GM12878 (cell line): ENCODE measurements at regions not wholly inside any gene's neighbourhood (a gene's known extent, or its start where the extent isn't known, plus 50 kb on each side); places are given as distances from the start of the nearest gene placed in this dataset.

Source experiments
- ATAC-seq: fragments of 200-7000 bp; cut with Tn5 transposase; 3 replicates; pipeline ENCODE4 v1.9.1; 2020; ENCODE audit warnings: mild to moderate bottlenecking, moderate library complexity
- BruUV-seq: library from RNA; stranded (reverse); fragments of 400-500 nt; replicated peaks from 2 replicates; lab custom pipeline; 2021; lab: Mats Ljungman, UMichigan
- CTCF ChIA-PET: fragments of 300-600 bp; sonication (Branson Sonifier 250); formaldehyde crosslinking; extraction: SDS; loops from one replicate; lab custom pipeline; 2021; ENCODE audit warnings: inconsistent platforms; lab: Yijun Ruan, JAX
- POLR2A ChIA-PET: fragments of 350-600 bp; formaldehyde crosslinking; extraction: SDS; loops from one replicate; lab custom pipeline; 2021; ENCODE audit warnings: inconsistent platforms; lab: Charles Lee
- RAD21 ChIA-PET: fragments of 300-600 bp; sonication (Branson Sonifier 250); formaldehyde crosslinking; loops from one replicate; lab custom pipeline; 2023; ENCODE audit warnings: antibody characterized with exemption; ENCODE audit not compliant: unreplicated experiment; lab: Charles Lee
- SMC1A ChIA-PET: fragments of 300-600 bp; sonication (Branson Sonifier 250); formaldehyde crosslinking; loops from one replicate; lab custom pipeline; 2023; ENCODE audit not compliant: unreplicated experiment, uncharacterized antibody; lab: Charles Lee
- DNase-seq: peaks from one replicate; pipeline ENCODE4 v3.0.0-alpha.2; 2011; ENCODE audit warnings: low read depth, low spot score
- FAIRE-seq: peaks from 3 replicates; lab custom pipeline; 2011; peaks lifted over from hg19 to GRCh38; lab: Jason Lieb, UNC
- H2AFZ ChIP-seq: 2 replicates; pipeline ENCODE4 v1.6.0; 2011; ENCODE audit warnings: low read depth, low read length, control low read depth; ENCODE audit not compliant: control insufficient read depth
- H3K27ac ChIP-seq: 2 replicates; pipeline ENCODE4 v1.5.1; 2011; ENCODE audit warnings: control low read depth; ENCODE audit not compliant: control insufficient read depth, insufficient read depth
- H3K27me3 ChIP-seq, 2 experiments: replicated peaks in 1 of 2; 2 replicates each; pipeline versions ENCODE4 v1.6.0 to v1.6.1; 2011; ENCODE audit warnings: low read length in 1 of 2; ENCODE audit not compliant: control insufficient read depth in 2 of 2, insufficient read depth in 2 of 2
- H3K36me3 ChIP-seq, 2 experiments: 2 replicates each; pipeline ENCODE4 v1.5.1; 2011; ENCODE audit warnings: low read length in 1 of 2; ENCODE audit not compliant: control insufficient read depth in 2 of 2, insufficient read depth in 2 of 2
- H3K4me1 ChIP-seq: 2 replicates; pipeline ENCODE4 v1.6.1; 2011; ENCODE audit warnings: mild to moderate bottlenecking, low read length, moderate library complexity, mixed read lengths; ENCODE audit not compliant: control insufficient read depth, insufficient read depth
- H3K4me2 ChIP-seq: 2 replicates; pipeline ENCODE4 v1.6.0; 2011; ENCODE audit warnings: control low read depth; ENCODE audit not compliant: control insufficient read depth, insufficient read depth
- H3K4me3 ChIP-seq: fragments of 200-600 bp; sonication (generic); 2 replicates; pipeline ENCODE4 v1.5.1; 2016
- H3K79me2 ChIP-seq: 2 replicates; pipeline ENCODE4 v1.6.0; 2011; ENCODE audit warnings: low read length; ENCODE audit not compliant: control insufficient read depth, insufficient read depth
- H3K9ac ChIP-seq: 2 replicates; pipeline ENCODE4 v1.8.0; 2011; ENCODE audit warnings: low read length, control low read depth, mixed read lengths; ENCODE audit not compliant: control insufficient read depth, insufficient read depth
- H3K9me3 ChIP-seq: replicated peaks from 3 replicates; pipeline ENCODE4 v1.5.1; 2011; ENCODE audit warnings: mild to moderate bottlenecking, low read length; ENCODE audit not compliant: control insufficient read depth, insufficient read depth
- H4K20me1 ChIP-seq: 2 replicates; pipeline ENCODE4 v1.6.0; 2011; ENCODE audit not compliant: control insufficient read depth, insufficient read depth
- ATF7 ChIP-seq: fragments of 450-650 bp; IDR thresholded peaks from 2 replicates; pipeline ENCODE4 v1.6.1; 2016; ENCODE audit warnings: low read depth, mild to moderate bottlenecking
- CBX3 ChIP-seq: fragments of 200-600 bp; sonication (generic); IDR thresholded peaks from 2 replicates; pipeline ENCODE4 v1.6.1; 2016; ENCODE audit warnings: low read depth, borderline replicate concordance
- CHD4 ChIP-seq: fragments of 200-600 bp; sonication (generic); IDR thresholded peaks from 2 replicates; pipeline ENCODE4 v1.6.1; 2016; ENCODE audit warnings: mild to moderate bottlenecking
- CUX1 ChIP-seq: IDR thresholded peaks from 2 replicates; pipeline ENCODE4 v1.6.1; 2012; ENCODE audit warnings: improper control_type of control experiment, low read depth, low read length; ENCODE audit not compliant: insufficient replicate concordance
- FOS ChIP-seq: IDR thresholded peaks from 3 replicates; pipeline ENCODE4 v1.6.1; 2011; ENCODE audit warnings: borderline replicate concordance; ENCODE audit not compliant: insufficient read length; ENCODE audit errors: extremely low read depth
- JUND ChIP-seq: IDR thresholded peaks from 2 replicates; pipeline ENCODE4 v1.6.1; 2012; ENCODE audit warnings: low read depth, mild to moderate bottlenecking, low read length, improper control_type of control experiment, moderate library complexity
- KDM1A ChIP-seq: fragments of 200-600 bp; sonication (generic); IDR thresholded peaks from 2 replicates; pipeline ENCODE4 v1.6.1; 2016; ENCODE audit warnings: borderline replicate concordance
- RFX5 ChIP-seq: IDR thresholded peaks from 2 replicates; pipeline ENCODE4 v1.6.1; 2011; ENCODE audit warnings: low read depth, low read length, improper control_type of control experiment
- SREBF2 ChIP-seq: IDR thresholded peaks from 2 replicates; pipeline ENCODE4 v1.6.1; 2012; ENCODE audit warnings: mild to moderate bottlenecking, low read length
- TCF12 ChIP-seq: IDR thresholded peaks from 2 replicates; pipeline ENCODE4 v1.6.1; 2011; ENCODE audit warnings: low read depth, mild to moderate bottlenecking, low read length
- ZNF384 ChIP-seq: IDR thresholded peaks from 2 replicates; pipeline ENCODE4 v1.6.1; 2012; ENCODE audit warnings: low read depth, mild to moderate bottlenecking, low read length, improper control_type of control experiment, borderline replicate concordance
- ZNF622 ChIP-seq: fragments of 450-650 bp; IDR thresholded peaks from 2 replicates; pipeline ENCODE4 v1.6.1; 2017; ENCODE audit warnings: mild to moderate bottlenecking, inconsistent platforms
- WGBS: methylation state at CpG from one replicate; pipeline ENCODE4 v1.1.6; 2016; ENCODE audit warnings: low lambda C conversion rate; ENCODE audit not compliant: insufficient replicate concordance, insufficient coverage; ENCODE audit errors: missing lambda C conversion rate; 5-methylcytosine and 5-hydroxymethylcytosine counted together
- in situ Hi-C: fragments of 300-500 bp; cut with MboI; formaldehyde crosslinking; loops from 9 replicates; pipeline ENCODE4 v1.14.3; 2018; ENCODE audit warnings: mixed read lengths
- intact Hi-C: fragments of 100-400 bp; cut with micrococcal nuclease; formaldehyde crosslinking; loops from one replicate; pipeline ENCODE4 v1.14.2; 2022; ENCODE audit not compliant: unreplicated experiment
- TF ChIP-seq, protein P1 (sequence below): IDR thresholded peaks from 2 replicates; pipeline ENCODE4 v1.6.1; 2012; ENCODE audit warnings: low read length, inconsistent platforms

DNA sequence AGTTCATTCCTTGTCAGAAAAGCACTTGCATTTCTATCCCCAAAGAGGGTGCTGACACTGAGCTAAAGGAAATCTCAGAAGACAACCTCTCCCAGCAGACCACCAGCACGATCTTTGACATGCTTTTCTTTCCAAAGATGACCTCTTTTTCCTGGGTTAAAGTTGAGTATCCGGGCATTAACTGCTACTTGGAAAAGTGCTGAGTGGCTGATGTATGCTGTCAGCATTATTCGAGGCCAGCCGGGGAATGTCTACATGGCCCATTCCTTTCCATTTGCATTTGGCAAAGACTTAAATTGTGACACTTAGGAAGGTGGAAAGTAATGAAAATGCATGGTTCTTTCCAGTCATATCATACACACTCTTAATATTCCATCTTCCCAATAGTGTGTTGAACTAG lies 90.6 kb upstream of the SKAP2 start (continued):
- TF ChIP-seq, protein P1, sequence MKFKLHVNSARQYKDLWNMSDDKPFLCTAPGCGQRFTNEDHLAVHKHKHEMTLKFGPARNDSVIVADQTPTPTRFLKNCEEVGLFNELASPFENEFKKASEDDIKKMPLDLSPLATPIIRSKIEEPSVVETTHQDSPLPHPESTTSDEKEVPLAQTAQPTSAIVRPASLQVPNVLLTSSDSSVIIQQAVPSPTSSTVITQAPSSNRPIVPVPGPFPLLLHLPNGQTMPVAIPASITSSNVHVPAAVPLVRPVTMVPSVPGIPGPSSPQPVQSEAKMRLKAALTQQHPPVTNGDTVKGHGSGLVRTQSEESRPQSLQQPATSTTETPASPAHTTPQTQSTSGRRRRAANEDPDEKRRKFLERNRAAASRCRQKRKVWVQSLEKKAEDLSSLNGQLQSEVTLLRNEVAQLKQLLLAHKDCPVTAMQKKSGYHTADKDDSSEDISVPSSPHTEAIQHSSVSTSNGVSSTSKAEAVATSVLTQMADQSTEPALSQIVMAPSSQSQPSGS: no peak
- no peak for TF ChIP-seq SREBF2
- TF ChIP-seq TCF12: no peak
- no peak for TF ChIP-seq CBX3
- TF ChIP-seq CHD4: no peak
- TF ChIP-seq ZNF384: no peak

- intact Hi-C loops: no loop called here
- 53% methylated on average over 4 of the region's 4 CpGs for WGBS
- no peak for ATAC-seq
Measured at GRCh38 chr7:26951407-26951950, 87.1 kb upstream of the SKAP2 start.

More at GRCh38 chr7:26951407-26951950, 87.1 kb upstream of the SKAP2 start:
- no peaks in the 10 kb centered on the region for H3K79me2 ChIP-seq
- BruUV-seq: no TSS peak
- no peak overlapping the region for H3K9ac ChIP-seq
- DNase-seq (no peak), FAIRE-seq (no peak)
- ChIA-PET CTCF (no interaction called here), RAD21 (no interaction called here), POLR2A (interaction anchor here (0.7 kb wide), 2 partner anchors 36 to 131 kb away, joined by 4 to 5 read pairs; no protein-coding TSS in a partner anchor), SMC1A (interaction anchor here (1.3 to 1.8 kb wide), 2 partner anchors 11 to 85 kb away, joined by 4 to 6 read pairs; no protein-coding TSS in a partner anchor)
- no peaks in the 10 kb centered on the region for H3K4me1 ChIP-seq
- no peak overlapping the region for H3K4me2 ChIP-seq
- no peaks in the 10 kb centered on the region for H3K36me3 ChIP-seq
- no peaks in the 10 kb centered on the region for H4K20me1 ChIP-seq
- in situ Hi-C loops: no loop called here
- H3K27ac ChIP-seq: no peak overlapping the region
- no peaks in the 10 kb centered on the region for H3K27me3 ChIP-seq
- TF ChIP-seq JUND (no peak), ZNF622 (no peak), RFX5 (no peak), CUX1 (no peak), FOS (no peak), ATF7 (no peak), KDM1A (no peak)
- TF ChIP-seq, protein P1: no peak
- no peak overlapping the region for H3K4me3 ChIP-seq
- H3K9me3 ChIP-seq: no peaks in the 10 kb centered on the region
- no peak overlapping the region for H2AFZ ChIP-seq
